Stimulated activated CD4-positive, alpha-beta T cell treated with anti-CD3 and anti-CD28 coated beads, TNF-alpha, amount 100 ng/mL, for 48 hours (primary cell): ENCODE measurements at regions not wholly inside any gene's neighbourhood (a gene's known extent, or its start where the extent isn't known, plus 50 kb on each side); places are given as distances from the start of the nearest gene placed in this dataset.
"Not testable (repeated sequence)": the region's sequence is repeated elsewhere in the genome, so short reads cannot be mapped to it uniquely, and the experiment has no call there.

ENCODE experiments used
- DNase-seq, 3 donors: peaks; one replicate each; pipeline ENCODE4 v3.0.0-alpha.2; 2020; ENCODE audit warnings: low read depth in 3 of 3

DNA sequence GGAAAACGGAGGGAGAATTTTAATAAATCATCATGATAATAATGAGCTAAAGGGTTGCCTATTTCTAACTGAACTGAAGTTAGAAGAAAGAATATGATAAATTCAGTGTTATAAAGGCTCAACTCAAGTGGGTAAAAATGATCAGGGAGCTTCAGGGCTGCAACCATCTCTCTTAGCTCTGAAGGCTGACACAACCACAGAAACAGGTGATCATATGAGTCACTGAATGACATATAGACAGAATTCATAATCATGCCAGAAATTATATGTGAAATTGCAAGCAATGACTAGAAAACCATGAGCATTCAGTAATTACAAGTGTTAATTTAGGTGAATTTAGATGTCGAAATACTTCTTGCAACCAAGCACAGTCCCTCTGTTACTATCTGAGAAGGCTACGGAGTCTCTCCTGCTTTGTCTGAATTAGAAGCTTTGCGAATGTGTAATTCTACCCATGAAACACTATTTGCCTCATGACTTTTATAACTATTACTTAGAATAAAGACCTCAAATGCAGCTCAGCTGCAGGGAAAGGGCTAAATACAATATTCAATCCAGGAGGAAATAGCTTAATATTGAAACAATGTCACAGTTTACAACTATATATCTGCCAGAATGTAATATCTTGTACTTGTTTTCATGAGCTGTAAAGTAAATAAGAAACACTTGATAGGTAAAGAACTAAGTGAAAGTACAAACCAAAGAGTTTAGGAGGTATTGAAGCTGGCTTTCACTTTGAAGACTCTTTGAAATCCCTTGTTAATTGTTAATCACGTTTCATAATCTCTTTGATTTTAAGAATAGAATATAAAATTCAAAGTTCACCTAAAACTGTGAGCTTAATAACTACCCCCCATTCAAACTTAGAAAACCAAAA lies 1972.6 kb downstream of the ARAP2 start:
- DNase-seq = no peak

DNA sequence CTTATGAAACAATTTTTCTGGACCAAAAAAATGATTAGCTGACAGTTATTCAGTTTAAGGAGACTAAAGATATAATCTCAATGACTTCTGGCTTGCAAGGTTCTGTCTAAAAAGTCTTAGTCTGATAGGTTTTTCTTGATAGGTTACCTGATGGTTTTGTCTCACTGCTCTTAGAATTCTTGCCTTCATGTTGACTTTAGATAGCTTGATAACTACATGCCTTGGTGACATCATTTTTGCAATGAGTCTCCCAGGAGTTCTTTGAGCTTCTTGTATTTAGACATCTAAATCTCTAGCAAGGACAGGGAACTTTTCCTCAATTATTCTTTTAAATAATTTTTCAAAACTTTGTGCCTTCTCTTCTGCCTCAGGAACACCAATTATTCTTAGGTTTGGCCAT lies 1965.3 kb downstream of the ARAP2 start:
- DNase-seq = no peak

DNA sequence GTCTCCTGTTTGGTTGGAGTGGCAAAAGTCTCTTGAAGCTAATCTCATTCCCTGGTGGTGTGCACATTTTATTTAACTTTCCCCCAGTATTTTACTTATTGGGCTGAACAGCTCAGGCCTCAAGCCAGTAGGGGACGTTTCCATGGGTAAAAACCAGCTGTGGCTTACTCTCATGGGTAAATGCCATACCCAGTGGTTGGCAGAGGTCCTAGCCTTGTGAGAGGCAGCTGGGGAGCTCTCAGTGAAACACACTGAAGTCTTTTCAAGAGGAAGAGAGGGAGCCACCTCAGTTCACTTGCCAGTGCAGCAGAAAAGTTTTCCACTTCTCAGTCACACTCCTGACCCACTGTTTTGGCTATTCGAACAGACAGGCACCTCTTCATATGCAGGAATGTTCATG lies 1964.2 kb downstream of the ARAP2 start:
- no peak for DNase-seq

DNA sequence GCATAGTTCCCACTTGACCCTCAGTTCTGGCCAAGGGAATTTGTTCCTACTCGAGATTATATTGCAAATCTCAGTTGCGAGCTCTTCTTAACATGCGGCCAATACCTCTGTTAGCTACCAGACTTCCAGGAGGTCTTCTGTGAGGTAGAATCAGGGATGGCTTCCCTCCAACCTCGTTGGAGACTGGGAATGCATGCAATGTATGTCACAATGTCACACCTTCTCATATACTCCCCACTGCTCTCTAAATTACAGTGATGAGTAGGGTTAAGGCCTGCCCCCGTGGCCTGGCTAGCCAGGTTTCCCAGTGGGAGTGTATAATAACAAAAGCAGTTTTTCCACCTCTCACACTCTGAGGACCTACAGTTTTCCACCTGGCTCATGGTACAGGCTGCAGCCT lies 1962.5 kb downstream of the ARAP2 start:
- DNase-seq = no peak

DNA sequence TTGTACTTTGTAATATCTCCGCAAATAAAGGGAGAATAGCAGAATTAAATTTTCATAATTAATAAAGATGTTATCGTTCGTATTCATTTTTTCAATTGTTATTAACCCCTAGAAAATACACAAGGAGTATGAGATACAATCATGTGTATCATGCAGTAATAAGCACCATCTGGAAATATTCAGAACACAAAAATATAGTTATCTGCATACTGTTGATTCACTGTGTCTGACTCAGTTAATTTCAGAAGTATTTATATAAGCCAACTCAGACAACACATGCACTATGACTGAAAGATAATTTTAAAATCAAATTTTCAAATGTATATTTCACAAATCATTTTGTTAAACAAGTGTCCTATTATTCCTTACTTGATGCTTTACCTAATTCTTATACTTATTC lies 1954.8 kb downstream of the ARAP2 start:
- DNase-seq = no peak

DNA sequence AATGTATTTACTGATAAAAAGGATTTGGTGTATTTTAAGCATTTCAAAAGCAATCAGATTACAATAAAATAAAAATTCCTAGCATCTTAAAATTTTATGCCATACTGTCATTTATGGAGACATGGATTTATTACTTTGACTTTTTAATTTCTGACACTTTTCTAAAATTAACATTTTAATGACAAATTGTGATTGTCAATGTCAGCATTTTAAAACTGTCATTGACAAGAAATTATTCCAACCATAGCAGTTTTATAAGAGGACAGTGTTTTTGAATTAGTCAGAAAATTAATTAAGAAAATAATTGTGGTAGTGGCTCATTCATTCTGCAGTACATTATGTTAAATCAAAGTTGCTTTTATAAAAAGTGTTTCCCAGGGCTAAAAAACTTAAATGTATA lies 1954.4 kb downstream of the ARAP2 start:
- DNase-seq = no peak

DNA sequence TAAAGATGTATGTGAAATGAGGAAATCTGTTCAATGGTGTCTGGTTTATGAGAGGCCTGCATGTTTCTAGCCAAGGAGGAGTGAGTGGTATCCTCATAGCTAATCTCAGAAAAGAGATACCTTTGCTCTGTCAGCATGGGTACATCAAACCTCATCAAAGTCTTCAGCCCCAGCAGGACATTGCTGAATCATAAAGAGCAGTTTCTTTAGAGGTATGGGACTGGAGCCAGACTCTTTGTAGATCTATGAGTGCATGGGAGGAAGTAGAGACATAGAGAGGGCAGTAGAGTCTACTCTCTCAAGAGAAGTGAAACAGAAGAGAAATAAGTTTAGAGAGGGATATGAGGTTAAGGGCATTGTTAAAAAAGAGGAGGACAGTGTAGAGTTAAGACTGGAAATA lies 1950.9 kb downstream of the ARAP2 start:
- DNase-seq = no peak

DNA sequence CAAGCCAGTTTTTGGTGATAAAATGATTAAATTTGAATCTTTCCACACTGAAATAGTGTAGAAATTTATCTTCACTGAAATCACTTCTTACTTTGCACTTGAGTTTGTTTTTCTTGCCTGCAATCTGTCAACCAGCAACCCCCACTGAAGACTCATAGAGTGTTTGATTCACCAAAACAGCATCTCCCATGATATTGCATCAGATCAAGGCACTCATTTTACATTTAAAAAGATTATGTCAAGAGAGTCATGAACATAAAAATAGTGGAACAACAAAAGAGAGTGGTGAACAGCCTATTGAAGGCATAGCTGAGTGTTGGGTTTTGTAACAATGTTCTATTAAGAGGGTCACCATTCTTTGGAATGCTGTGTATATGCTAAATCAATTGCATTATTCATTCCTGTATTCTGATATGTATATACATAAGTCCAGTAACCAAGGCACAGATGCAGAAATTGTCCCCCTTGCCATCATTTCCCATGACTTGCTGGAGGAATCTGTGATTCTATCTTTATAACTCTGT lies 1934.9 kb downstream of the ARAP2 start:
- DNase-seq = no peak

DNA sequence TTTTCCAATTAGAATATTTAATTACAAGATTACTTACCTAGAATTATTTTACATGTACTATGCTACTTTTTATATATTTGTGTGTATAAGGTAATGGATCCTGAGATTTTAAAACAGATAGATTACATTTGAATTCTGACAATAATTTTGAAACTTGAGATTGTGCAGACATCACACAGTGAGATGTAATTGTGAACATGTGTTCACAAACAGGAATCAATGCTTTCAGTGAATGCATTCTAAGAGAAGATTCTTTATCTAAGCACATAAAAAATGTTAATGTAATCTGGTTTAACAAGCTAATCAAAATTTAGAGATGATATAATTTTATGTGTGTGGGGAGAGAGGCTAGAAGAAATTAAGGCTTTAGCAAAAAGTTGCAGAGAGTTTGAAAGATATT lies 1925.5 kb downstream of the ARAP2 start:
- no peak for DNase-seq

DNA sequence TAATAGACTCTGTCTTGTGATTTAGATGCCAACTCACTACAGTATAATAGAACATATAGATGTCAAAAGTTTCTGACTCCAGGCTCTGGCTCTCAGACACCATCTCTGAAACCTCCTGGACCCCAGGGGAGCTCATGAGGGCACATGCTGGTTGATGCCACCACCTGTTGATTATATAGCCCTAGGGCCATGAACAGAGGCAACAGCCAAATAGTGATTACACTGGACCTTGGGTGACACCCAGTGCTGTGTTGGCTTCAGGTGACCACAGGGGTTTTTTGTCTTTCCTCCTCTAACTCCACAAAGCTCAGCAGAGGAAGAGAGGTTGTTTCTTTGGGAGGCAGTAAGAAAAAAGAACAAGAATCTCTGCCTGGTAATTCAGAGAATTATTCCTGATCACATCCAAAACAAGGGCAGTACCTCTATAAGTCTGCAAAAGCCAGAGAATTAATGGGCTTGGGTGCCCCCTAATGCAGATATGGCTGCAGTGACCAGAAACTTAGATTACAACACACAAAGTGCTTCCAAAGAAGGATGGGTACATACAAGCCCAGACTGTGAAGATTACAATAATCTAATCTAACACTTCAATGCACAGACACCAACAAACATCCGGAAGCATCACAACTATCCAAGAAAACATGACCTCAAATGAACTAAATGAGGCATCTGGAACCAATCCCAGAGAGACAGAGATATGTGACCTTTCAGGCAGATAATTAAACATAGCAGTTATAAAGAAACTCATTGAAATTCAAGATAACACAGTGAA lies 1920.6 kb downstream of the ARAP2 start:
- no peak for DNase-seq

DNA sequence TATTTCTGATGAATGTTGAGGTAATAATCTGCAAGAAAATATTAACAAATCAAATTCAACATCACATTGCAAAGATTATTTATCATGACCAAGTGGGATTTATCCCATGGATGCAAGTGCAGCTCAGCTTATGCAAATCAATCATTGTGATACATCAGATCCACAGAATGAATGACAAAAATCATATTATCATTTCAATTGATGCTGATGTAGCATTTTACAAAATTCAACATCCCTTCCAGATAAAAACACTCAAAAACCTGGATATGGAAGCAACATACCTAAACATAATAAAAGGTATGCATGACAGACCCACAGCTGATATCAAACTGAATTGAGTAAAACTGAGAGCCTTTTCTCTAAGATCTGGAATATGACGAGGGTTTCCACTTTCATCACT lies 1915.4 kb downstream of the ARAP2 start:
- DNase-seq = no peak

DNA sequence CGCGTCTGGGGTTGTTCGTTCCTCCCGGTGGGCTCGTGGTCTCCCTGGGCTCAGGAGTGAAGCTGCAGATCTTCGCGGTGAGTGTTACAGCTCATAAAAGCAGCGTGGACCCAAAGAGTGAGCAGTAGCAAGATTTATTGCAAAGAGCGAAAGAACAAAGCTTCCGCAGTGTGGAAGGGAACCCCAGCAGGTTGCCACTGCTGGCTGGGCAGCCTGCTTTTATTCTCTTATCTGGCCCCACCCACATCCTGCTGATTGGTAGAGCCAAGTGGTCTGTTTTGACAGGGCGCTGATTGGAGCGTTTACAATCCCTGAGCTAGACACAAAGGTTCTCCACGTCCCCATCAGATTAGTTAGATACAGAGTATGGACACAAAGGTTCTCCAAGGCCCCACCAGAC lies 1909.2 kb downstream of the ARAP2 start:
- not testable (repeated sequence) for DNase-seq

DNA sequence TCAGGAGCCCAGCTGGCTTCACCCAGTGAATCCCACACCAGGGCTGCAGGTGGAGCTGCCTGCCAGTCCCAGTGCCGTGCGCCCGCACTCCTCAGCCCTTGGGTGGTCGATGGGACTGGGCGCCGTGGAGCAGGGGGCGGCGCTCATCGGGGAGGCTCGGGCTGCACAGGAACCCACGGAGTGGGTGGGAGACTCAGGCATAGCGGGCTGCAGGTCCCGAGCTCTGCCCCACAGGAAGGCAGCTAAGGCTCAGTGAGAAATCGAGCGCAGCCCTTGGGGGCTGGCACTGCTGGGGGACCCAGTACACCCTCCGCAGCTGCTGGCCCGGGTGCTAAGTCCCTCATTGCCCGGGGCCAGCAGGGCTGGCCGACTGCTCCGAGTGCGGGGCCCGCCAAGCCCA lies 1908.8 kb downstream of the ARAP2 start:
- DNase-seq = not testable (repeated sequence)

DNA sequence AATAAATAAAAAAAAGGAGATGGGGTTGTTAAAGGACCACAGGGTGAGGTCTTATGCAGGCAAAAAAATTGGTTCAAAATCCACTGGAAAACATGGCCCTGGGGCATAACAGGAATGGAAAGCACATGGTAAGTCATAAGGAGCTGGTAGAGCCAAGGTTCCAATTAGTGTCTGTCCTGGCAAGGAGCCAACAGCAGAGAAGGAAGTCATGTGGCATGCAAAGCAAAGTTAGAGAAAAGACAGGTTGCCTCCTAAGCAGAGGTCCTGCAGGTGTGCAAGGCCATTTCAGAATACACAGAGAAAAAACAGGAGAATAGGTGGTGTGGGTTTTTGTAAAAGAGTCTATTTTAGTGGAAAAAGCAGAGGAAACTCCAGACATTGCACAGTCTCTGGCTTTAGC lies 1881.7 kb downstream of the ARAP2 start:
- DNase-seq = no peak

DNA sequence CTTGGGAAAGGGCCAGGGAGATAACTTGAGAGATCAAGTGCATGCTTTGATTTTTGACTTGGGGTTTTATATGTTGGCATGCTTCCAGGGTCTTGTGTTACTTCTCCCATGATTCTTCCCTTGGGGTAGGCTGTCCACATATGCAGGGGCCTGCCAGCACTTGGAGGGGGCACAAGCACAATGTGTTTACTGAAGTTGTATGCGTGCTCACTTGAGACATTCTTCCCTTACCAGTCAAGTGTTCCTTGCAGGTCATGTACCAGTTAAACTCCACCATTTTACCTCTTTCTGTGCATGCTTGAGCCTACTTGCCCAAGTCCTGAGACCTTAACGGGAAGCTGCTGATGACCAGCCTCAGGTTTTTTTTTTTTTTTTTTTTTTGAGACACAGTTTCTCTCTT lies 1880.5 kb downstream of the ARAP2 start:
- DNase-seq = no peak

DNA sequence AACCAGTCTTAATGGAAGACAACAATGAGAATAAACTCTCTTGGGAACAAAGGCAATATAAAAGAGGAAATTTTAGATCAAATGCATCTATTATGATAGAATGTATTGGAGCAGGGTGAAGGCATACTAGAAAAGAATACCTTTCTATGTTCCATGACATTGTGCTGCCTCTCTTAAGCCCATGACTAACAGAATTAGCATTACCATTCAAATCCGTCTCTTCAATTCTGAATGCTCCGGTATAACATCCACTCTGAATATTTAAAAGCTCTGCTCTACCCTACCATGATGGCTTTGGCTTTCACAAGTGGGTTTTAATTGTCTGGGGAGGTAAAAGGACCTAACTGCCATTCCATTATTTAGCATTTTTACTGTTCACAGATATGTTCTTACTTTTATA lies 1878.4 kb downstream of the ARAP2 start:
- no peak for DNase-seq

DNA sequence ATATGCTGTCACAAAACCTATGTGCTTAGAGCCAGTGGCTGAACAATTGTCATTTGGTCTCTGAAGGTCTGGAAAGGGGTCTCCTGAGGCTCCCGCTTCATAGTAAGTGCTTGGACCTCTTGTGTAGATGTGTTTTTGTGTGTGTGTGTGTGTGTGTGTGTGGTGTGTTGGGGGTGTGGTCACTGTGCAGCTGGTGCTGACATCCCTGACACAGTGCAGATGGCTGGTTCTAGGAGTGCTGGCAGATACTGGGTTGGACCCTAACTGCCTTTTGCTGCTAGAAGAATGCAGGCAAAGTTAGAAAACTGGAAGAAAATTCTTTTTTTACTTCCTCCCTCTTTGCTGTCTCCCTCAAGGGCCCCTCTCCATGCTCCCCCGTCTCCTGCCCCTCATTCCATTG lies 1872.6 kb downstream of the ARAP2 start:
- DNase-seq = no peak

DNA sequence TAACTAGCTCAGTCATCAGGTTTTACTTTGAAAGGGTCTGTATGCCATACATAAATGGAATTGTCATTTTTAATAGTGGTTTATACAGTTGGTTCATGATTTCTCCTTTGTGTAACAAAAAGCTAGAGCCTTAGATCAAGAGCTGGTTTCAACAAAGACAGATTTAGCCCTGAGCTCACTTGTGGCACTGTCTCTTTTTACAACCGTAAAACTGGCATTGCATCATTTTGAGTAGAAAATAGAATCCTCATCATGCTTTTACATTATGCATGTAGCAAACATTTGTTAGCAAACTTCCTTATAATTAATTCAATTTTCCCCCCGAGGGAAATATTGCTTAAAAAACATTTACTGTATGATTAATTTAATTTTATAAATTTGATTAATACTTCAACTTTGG lies 1871.5 kb downstream of the ARAP2 start:
- no peak for DNase-seq

DNA sequence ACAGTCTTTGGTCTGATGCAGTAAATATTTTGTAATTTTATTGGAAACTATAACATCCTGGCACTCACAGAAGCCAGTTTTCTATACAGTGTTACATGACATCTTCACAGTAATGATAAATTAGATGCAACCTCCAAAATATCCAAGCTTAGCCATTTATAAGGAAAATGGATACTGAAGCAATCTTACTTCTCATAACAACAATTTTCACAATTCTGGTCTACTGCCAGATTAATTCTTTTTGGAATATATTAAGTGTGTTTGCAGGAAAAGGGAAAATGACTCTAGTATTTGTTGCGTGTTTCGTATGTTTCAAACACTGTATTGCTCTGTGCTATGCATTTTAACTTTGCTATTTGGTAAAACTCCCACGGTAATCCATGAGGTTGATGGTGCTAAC lies 1870.9 kb downstream of the ARAP2 start:
- DNase-seq = no peak

DNA sequence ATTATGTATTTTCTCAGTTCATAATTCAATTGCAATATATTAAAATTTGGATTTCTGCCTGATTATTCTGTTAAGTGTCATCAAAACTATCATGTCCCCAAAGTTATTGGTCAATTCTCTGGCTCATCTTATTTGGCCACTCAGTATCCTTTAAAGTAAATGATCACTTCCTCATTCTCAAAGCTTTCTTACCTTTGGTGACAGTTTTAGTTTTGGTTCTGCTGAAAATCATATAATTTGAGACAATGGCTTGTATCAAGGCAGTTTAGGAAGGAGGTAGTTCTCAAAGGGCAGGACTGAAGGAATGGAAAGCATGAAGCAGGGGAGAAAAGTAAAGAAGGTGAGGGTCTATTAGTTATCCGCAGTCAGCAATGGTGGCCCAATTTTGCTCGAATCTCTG lies 1832.1 kb downstream of the ARAP2 start:
- DNase-seq = no peak

DNA sequence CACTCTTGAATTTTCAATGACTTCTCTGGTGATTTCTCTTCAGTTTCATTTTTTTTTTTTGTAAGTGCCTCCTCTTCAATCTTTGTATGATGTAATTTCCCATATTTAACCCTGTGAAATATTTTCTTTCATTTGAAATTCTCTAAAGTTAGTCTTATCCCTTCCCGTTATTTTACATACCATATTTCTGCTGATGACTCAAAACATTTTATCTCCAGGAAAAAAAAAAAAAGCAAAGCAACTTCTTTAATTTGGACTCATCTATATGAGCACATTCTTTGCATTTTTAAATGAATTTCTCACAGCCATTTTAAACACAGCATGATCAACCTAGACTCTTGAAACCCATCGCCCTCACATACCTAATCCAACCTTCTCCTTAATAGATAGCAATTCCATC lies 1831.4 kb downstream of the ARAP2 start:
- DNase-seq = no peak

DNA sequence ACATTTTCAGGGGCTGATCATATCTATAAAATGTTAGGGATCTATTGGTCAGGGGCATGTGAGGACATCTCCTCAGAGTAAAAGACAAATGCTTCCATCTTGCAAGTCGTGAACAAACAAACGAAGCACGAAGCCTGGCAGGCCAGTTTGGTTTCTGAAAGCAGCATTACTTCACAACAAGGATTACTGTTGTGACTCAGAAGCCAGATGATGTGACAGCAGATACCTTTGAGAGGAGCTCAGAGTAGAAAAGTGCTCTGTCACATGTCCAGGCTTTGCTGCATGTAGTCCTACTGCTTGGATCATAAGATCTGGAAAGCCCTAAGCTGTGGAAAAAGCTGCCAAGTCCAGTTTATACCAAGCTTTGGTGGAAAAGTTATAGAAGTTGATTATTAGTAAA lies 1827.2 kb downstream of the ARAP2 start:
- no peak for DNase-seq

DNA sequence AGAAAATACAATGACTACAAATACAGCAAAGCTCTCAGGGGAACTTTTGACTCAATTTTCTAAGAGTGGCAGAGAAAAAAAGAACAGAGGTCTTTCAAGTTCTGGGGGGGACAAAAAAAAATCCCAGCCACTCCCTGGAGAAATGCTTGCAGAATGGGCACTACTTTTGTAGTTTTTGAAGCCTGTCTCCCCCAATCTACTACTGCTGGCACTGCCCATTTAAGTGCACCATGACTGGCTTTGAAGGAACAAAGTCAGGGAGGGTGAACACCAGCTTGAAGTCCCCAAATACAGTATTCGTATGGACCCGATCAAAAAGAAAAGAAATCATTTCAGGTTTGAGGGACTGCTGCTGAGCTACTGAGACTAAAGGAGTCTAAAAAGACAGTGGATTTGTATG lies 1824.4 kb downstream of the ARAP2 start:
- DNase-seq = no peak
